ENCODE measurements at regions not wholly inside any gene's neighbourhood (a gene's known extent, or its start where the extent isn't known, plus 50 kb on each side); places are given as distances from the start of the nearest gene placed in this dataset.
"Not testable (repeated sequence)": the region's sequence is repeated elsewhere in the genome, so short reads cannot be mapped to it uniquely, and the experiment has no call there.

- TF ChIP-seq, protein P1, sequence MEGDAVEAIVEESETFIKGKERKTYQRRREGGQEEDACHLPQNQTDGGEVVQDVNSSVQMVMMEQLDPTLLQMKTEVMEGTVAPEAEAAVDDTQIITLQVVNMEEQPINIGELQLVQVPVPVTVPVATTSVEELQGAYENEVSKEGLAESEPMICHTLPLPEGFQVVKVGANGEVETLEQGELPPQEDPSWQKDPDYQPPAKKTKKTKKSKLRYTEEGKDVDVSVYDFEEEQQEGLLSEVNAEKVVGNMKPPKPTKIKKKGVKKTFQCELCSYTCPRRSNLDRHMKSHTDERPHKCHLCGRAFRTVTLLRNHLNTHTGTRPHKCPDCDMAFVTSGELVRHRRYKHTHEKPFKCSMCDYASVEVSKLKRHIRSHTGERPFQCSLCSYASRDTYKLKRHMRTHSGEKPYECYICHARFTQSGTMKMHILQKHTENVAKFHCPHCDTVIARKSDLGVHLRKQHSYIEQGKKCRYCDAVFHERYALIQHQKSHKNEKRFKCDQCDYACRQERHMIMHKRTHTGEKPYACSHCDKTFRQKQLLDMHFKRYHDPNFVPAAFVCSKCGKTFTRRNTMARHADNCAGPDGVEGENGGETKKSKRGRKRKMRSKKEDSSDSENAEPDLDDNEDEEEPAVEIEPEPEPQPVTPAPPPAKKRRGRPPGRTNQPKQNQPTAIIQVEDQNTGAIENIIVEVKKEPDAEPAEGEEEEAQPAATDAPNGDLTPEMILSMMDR (IDR thresholded peaks at IDR 0.05 in 2 of 3, conservative IDR thresholded peaks at IDR 0.05 in 1 of 3; ENCODE audit: borderline replicate concordance in 1 of 3, insufficient read depth in 1 of 3, low read depth in 2 of 3, low read length in 2 of 3) = not testable (repeated sequence)
- not testable (repeated sequence) for TF ChIP-seq EZH2phosphoT487 (IDR thresholded peaks at IDR 0.05; ENCODE audit: borderline replicate concordance); POLR2A (IDR thresholded peaks at IDR 0.05; ENCODE audit: borderline replicate concordance, extremely low read depth, insufficient read depth, insufficient read length); REST (IDR thresholded peaks at IDR 0.05; ENCODE audit: low read depth)
These were observed 652.4 kb upstream of the CHD1 start for GRCh38 chr5:99581204-99581603.
